ENCODE measurements at regions not wholly inside any gene's neighbourhood (a gene's known extent, or its start where the extent isn't known, plus 50 kb on each side); places are given as distances from the start of the nearest gene placed in this dataset.

GRCh38 chr10:130493446-130494145, 357.4 kb downstream of the GLRX3 start:
- intact Hi-C loops (cut with DNase I): no loop called here
- Histone ChIP-seq H3K36me3 (no peaks in the 10 kb centered on the region), H3K9me3 (no peaks in the 10 kb centered on the region), H3K4me1 (replicated peaks) (no peaks in the 10 kb centered on the region), H3K27ac (no peak overlapping the region), H3K27me3 (replicated peaks; ENCODE audit: insufficient read depth) (no peaks in the 10 kb centered on the region), H3K4me3 (no peak overlapping the region)
- 76% methylated on average over 25 of the region's 25 CpGs for WGBS
- no peak for DNase-seq (ENCODE audit: low spot score)
- TF ChIP-seq POLR2A (IDR thresholded peaks at IDR 0.05) (no peak), CTCF (IDR thresholded peaks at IDR 0.05) (no peak), POLR2AphosphoS5 (IDR thresholded peaks at IDR 0.05) (no peak)

- intact Hi-C loops (cut with DNase I): no loop called here
- H3K4me3 ChIP-seq: no peak overlapping the region
- TF ChIP-seq POLR2A (IDR thresholded peaks at IDR 0.05) (no peak), CTCF (IDR thresholded peaks at IDR 0.05) (no peak), POLR2AphosphoS5 (IDR thresholded peaks at IDR 0.05) (no peak)
- no peak for DNase-seq (ENCODE audit: low spot score)
- H3K4me1 ChIP-seq (replicated peaks): no peaks in the 10 kb centered on the region
- WGBS: 93% methylated on average over 10 of the region's 10 CpGs
- no peaks in the 10 kb centered on the region for H3K36me3 ChIP-seq
- H3K27me3 ChIP-seq (replicated peaks; ENCODE audit: insufficient read depth): no peaks in the 10 kb centered on the region
- H3K9me3 ChIP-seq: no peaks in the 10 kb centered on the region
- H3K27ac ChIP-seq: no peak overlapping the region
These were observed 359.1 kb downstream of the GLRX3 start for GRCh38 chr10:130495116-130495862.

GRCh38 chr10:130495891-130496636, 359.9 kb downstream of the GLRX3 start:
- no peaks in the 10 kb centered on the region for H3K9me3 ChIP-seq
- no peak for DNase-seq (ENCODE audit: low spot score)

More at GRCh38 chr10:130495891-130496636, 359.9 kb downstream of the GLRX3 start:
- Histone ChIP-seq H3K27me3 (replicated peaks; ENCODE audit: insufficient read depth) (no peaks in the 10 kb centered on the region), H3K4me3 (no peak overlapping the region), H3K36me3 (no peaks in the 10 kb centered on the region), H3K27ac (no peak overlapping the region), H3K4me1 (replicated peaks) (no peaks in the 10 kb centered on the region)
- WGBS: 85% methylated on average over 14 of the region's 14 CpGs
- intact Hi-C loops (cut with DNase I): no loop called here
- no peak for TF ChIP-seq CTCF (IDR thresholded peaks at IDR 0.05)
- TF ChIP-seq POLR2AphosphoS5 (IDR thresholded peaks at IDR 0.05): no peak
- no peak for TF ChIP-seq POLR2A (IDR thresholded peaks at IDR 0.05)
